Activated T-cell treated with anti-CD3 and anti-CD28 coated beads for 24 hours (primary cell): ENCODE measurements at regions not wholly inside any gene's neighbourhood (a gene's known extent, or its start where the extent isn't known, plus 50 kb on each side); places are given as distances from the start of the nearest gene placed in this dataset.

Experiments used
- DNase-seq: peaks from one replicate; pipeline ENCODE4 v3.0.0-alpha.2; 2020; ENCODE audit warnings: low read depth

DNA sequence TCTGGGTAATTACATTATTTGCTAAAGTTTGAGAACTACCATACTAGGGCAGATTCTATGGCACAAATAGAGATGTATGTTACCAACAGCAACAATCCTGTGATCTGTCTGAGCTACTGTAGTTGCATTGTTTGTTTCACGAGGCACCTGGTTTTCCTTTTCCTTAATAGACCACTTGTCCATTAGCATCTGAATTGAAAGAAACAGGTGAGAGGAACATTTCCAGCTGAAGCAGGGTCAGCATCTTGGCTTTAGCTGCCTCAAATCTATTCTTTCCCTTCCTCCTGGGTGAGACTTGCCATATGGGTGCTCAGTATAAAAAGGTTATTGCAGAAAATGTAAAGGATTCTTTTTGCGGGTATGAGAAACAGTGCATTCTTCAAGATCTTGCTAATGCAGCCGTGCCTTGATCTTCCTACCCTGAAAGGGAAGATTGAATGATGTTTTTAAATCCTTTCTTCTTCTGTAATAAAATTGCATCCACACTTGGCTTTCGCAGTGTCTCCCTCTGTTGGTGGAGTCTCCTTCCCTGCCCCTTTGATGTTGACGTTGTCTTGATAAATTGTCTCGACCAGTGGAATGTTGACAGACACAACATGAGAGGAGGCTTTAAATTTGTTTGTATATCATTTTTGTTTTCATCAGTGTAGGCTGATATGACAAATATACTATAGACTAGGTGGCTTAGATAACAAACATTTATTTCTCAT lies 118.0 kb upstream of the BRINP1 start:
- DNase-seq: no peak

DNA sequence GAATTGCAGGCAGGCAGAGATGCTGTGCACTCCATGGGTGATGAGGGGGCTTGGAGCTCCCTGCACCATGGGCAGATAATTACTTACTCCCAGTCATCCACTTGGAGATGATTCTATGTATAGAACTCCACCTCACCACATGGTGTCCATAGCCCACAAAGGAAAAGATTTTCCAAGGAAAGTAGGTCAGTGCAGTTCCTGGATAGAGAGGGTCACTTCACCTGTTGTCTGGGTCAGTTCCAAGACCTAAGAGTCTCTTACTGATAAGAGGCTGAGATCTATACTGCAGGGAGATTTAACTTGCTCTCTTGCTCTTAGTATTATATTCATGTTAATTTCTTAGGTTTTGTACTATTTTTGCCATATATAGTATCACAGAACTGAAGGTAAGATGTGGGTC lies 113.9 kb upstream of the BRINP1 start:
- DNase-seq: no peak

DNA sequence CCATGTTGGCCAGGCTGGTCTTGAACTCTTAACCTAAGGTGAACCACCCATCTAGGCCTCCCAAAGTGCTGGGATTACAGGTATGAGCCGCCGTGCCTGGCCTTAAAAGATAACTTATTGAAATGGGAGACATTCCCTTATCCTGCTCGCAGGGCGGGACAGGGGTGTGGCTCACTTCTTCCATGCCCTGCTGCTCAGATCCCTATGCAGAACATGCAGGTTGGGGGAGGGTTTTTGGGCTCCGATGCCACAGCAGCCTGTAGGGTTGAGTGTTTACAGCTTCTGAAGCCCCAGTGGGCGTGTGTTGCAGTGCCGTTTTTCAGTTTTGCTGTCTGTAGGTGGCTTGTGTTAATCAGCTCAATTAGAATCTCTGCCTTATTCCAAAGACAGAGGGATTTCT lies 108.0 kb upstream of the BRINP1 start:
- DNase-seq: no peak

DNA sequence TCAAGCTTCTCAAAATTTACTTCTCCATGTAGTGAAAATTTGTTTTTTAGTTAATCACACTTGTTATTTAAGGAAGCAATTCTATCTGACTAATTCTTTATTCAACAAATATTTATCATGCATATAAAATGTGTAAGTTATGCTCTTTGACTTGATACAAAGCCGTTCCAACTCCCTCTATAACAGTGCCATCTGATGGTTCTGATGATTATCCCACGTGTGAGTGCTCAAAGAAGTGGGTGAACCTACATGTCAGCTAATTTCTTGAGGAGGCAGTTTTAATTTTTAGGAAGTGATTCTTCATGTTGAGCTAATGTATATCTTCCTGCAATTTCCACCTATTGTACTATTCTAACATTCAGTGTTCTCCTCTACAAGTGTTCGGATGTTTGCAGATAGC lies 88.8 kb upstream of the BRINP1 start:
- no peak for DNase-seq

DNA sequence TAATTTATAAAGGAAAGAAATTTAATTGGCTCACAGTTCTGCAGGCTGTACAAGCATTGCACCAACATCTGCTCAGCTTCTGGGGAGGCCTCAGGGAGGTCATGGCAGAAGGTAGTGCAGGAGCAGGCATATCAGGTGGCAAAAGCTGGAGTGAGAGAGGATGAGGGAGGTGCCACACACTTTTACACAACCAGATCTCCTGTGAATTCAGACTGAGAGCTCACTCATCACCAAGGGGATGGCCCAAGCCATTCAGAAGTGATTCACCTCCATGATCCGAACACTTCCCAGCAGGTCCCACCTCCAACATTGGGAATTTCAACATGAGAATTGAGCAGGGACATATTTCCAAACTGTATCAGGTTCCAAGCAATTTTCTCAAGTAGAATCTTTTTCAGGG lies 84.7 kb upstream of the BRINP1 start:
- DNase-seq: no peak

DNA sequence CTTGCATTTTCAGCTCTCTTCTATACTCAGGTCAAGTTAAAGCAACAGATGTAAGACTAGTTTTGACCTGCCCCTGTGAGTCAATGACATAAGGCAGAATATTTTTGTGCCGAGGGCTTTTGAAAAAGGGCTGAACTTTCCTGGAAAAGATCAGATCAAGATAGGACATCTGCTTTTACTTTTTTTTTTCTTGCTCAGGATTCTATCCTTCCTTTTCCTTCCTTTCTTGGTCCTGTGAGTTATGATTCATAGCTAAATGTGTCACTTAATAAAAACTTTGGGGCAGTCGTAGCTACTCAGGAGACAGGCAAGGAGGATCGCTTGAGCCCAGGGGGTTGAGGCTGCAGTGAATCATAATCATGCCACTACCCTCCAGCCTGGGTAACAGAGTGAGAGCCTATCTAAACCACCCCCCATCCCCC lies 84.3 kb upstream of the BRINP1 start:
- DNase-seq: no peak

DNA sequence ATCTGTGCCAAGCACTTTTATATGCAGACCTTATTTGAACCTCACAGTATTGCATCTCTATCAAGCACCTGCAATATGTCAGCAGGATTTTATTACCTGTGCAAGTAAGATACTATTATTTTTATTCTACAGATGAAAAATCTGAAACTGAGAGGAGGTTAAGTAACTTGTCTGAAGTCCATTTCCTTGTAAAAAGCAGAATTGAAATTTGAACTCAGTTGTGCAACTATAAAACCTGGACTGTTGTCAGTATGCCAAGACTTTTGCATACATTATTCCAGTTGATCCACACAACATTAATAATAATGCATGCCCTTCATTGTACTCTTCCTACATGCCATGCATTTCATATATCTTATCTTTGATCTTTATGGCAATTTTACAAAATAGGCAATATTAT lies 82.2 kb upstream of the BRINP1 start:
- DNase-seq: no peak

DNA sequence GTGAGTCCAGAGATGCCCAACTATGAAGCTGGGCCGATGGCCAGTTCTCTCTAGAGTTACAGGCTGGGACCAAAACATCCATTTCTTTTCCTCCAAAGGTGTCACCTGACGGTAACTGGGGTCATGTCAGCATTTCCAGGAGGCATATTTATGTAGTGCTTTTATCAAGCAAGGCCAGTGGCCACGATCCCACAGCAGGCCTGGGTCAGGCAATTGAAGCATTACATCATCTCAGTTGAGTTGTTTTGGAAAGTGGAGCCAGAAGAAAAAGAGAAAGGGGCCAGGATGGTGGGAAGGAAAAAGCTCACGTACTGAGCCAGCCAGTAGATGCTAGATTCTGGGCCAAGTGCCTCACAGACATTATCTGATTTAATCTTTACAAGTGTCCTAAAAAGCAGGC lies 73.9 kb upstream of the BRINP1 start:
- DNase-seq: no peak

DNA sequence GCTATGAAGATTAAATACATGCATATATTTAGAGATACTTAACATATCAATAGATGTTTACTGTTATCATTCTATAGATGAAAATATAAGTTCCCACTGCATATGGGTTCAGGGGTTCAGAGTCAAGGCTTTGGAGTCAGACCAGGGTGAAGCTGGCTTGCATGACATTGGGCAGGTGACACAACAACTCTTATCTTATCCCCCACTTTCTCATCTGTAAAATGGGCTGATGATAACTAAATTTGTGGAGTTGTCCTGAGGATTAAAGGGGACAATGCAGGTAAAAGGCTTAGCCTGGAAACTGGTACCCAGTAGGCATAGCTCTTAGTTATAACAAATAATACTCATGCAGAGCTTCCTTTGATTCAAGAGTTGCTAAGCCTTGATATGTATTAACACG lies 72.6 kb upstream of the BRINP1 start:
- no peak for DNase-seq

DNA sequence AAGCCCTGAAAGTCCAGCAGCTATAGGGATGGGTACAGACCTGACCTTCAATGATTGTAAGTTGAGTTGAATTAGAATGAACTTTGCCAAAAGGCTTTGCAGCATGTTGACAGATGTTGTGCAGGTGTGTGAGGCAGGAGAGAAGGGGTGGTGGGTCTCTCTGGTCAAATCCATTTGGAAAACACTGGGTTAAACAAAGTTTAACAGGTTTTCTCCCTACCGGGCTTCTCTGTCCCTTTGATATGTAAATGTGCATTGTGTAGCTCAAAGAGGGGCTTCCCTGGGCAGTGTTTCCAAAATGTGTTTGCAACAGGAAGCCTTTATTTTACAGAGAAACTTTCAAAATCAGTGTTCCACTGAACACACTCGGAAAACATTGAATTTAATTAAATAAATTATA lies 72.1 kb upstream of the BRINP1 start:
- DNase-seq: no peak

DNA sequence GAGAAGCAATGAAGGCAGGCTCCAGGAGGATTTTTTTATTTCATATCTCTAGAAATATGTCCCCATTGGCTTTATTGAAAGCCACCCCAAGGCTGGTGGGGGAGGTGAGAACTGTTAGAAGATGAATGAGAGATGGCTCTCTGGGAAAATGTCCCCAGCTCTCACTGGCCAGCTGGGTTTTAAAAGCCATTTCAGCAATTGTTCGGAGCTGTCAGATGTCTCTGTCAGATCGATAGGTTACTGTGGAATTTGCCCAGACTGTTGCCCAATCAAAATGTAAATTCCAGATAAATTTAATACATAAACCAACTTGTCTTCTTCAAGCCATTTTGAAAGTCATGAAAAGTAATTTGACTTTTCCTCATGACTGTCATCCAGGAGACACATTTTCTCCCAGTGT lies 67.0 kb upstream of the BRINP1 start:
- DNase-seq: no peak

DNA sequence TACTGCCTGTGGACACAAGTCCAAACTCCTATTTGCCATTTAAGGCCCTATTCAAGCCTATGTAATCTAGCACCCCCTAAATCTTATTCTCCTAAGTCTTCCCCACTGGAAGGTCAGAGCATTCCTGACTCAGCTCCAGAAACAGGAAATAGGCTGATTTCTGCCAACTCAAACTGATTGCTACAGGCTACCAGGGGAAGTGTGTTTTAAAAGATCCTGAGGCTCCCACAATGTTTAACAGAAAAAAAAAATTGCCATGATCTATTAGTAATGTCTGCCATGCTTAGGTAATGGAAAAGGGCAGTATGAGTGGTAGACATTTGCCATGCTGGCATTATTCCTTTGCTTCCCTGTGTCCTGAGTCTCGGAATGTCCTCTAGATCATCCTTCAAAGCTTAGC lies 65.8 kb upstream of the BRINP1 start:
- no peak for DNase-seq

DNA sequence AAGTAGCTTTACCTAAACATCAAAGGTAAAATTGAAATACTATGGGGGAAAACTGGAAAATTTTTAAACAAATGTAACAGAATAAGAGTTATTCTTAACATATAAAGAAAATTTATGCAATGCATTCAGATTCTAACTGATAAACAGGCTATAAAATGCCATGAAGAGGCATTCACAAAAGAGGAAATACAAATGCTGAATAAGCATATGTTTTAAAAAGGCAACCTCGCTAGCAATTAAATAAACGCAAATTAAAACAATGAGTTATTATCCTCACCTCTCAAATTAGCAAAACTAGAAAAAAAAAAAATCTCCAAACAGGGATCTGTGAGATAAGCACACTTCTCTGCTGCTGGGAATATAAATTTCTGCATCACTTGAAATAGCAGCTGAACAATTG lies 63.2 kb upstream of the BRINP1 start:
- no peak for DNase-seq

DNA sequence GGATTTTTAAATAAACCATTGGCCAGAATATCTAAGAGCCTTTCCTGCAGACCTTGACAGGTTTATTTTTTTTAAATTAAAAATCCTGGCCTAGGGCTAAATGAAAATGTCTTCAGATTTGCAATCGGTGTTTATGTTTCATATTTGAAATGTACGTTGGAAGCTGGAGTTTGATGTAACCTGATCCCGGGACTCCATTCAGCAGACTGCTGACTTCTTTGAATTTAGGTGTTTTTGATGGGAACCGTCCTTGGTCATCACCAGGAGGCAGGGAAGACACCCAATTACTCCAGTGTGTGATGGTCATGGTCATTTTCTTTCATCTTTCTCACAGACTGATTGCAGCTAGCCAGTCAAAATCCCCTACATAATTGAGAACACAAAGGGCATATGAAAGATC lies 60.1 kb upstream of the BRINP1 start:
- DNase-seq: no peak

DNA sequence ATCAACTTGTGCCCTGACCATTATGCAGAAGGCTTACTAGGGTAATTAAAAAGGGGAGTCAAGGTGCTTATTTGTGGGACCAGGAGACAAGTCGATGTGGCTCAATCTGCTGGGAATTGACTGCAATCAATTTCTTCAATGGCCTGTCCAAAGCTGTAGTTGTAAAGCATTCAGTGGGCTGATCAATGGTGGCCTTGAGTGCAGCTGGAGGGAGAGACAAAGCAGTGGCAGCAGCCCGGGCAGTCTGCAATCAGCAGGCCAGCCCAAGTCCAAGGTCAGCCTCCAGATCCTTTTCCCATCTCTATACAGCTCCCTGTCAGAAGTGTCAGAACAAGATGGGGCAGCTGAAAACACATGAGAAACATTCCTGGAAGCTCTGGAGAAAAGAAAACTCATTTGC lies 51.0 kb upstream of the BRINP1 start:
- DNase-seq: no peak
